ENCODE measurements at regions not wholly inside any gene's neighbourhood (a gene's known extent, or its start where the extent isn't known, plus 50 kb on each side); places are given as distances from the start of the nearest gene placed in this dataset.

DNA sequence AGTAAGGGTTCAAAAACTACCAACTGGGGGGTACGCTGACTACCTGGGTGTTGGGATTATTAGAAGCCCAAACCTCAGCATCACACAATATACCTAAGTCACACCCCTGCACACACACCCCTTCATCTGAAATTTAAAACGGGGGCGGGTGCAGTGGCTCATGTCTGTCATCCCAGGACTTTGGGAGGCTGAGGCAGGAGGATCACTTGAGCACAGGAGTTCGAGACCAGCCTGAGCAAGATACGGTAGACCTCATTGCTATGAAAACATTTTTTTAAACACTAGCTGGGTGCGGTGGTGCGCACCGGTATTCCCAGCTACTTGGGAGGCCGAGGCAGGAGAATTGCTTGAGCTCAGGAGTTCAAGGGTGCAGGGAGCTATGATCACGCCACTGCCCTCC, 331.0 kb downstream of the ASMT start:
- Histone ChIP-seq H3K9me3 (ENCODE audit: insufficient read depth, low read depth, low read length) (no peaks in the 10 kb centered on the region), H3K27me3 (ENCODE audit: insufficient read depth, low read length, poor library complexity, severe bottlenecking) (no peaks in the 10 kb centered on the region), H3K4me1 (ENCODE audit: insufficient read depth, low read length, poor library complexity, severe bottlenecking) (no peaks in the 10 kb centered on the region), H3K9ac (ENCODE audit: low read depth, low read length, poor library complexity, severe bottlenecking) (no peak overlapping the region), H3K36me3 (ENCODE audit: insufficient read depth, low read length) (no peaks in the 10 kb centered on the region), H4K20me1 (ENCODE audit: insufficient read depth, low read length, poor library complexity, severe bottlenecking) (no peaks in the 10 kb centered on the region), H3K4me3 (ENCODE audit: low read length, poor library complexity, severe bottlenecking) (no peak overlapping the region), H3K79me2 (ENCODE audit: insufficient read depth, low read length) (no peaks in the 10 kb centered on the region), H3K4me2 (ENCODE audit: low read depth, low read length, poor library complexity, severe bottlenecking) (no peak overlapping the region), H2AFZ (ENCODE audit: low read length) (no peak overlapping the region), H3K9me2 (replicated peaks; ENCODE audit: low read depth, low read length) (no peaks in the 10 kb centered on the region), H3F3A (ENCODE audit: low read depth) (no peaks in the 10 kb centered on the region)
- TF ChIP-seq, protein P1, sequence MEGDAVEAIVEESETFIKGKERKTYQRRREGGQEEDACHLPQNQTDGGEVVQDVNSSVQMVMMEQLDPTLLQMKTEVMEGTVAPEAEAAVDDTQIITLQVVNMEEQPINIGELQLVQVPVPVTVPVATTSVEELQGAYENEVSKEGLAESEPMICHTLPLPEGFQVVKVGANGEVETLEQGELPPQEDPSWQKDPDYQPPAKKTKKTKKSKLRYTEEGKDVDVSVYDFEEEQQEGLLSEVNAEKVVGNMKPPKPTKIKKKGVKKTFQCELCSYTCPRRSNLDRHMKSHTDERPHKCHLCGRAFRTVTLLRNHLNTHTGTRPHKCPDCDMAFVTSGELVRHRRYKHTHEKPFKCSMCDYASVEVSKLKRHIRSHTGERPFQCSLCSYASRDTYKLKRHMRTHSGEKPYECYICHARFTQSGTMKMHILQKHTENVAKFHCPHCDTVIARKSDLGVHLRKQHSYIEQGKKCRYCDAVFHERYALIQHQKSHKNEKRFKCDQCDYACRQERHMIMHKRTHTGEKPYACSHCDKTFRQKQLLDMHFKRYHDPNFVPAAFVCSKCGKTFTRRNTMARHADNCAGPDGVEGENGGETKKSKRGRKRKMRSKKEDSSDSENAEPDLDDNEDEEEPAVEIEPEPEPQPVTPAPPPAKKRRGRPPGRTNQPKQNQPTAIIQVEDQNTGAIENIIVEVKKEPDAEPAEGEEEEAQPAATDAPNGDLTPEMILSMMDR (conservative IDR thresholded peaks at IDR 0.05; ENCODE audit: low read length): no peak
- no peak for TF ChIP-seq EZH2phosphoT487 (IDR thresholded peaks at IDR 0.05; ENCODE audit: borderline replicate concordance)

DNA sequence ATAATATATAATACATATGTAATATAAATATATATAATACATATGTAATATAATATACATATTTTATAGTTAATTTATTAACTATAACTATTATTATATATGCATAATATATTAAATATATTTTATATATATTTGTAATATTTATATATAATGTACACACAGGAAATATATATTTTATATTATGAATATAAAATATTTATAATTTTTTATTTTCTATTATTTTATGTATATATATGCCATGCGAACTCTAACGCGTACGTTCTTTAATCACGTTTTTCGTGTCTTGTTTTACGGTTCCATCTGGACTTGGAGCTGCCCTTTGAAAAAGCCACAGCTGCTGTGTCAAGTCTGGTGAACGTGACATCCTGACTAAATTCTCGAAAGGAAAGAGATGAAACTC, 332.1 kb downstream of the ASMT start:
- H3K4me2 ChIP-seq (ENCODE audit: low read depth, low read length, poor library complexity, severe bottlenecking): no peak overlapping the region
- H3K9me3 ChIP-seq (ENCODE audit: insufficient read depth, low read depth, low read length): no peaks in the 10 kb centered on the region
- H3K27me3 ChIP-seq (ENCODE audit: insufficient read depth, low read length, poor library complexity, severe bottlenecking): no peaks in the 10 kb centered on the region
- no peaks in the 10 kb centered on the region for H3K4me1 ChIP-seq (ENCODE audit: insufficient read depth, low read length, poor library complexity, severe bottlenecking)
- no peak for TF ChIP-seq EZH2phosphoT487 (IDR thresholded peaks at IDR 0.05; ENCODE audit: borderline replicate concordance)
- TF ChIP-seq, protein P1 (conservative IDR thresholded peaks at IDR 0.05; ENCODE audit: low read length): no peak
- no peak overlapping the region for H3K4me3 ChIP-seq (ENCODE audit: low read length, poor library complexity, severe bottlenecking)
- no peaks in the 10 kb centered on the region for H3K36me3 ChIP-seq (ENCODE audit: insufficient read depth, low read length)
- H2AFZ ChIP-seq (ENCODE audit: low read length): no peak overlapping the region
- H3K9ac ChIP-seq (ENCODE audit: low read depth, low read length, poor library complexity, severe bottlenecking): no peak overlapping the region
- no peaks in the 10 kb centered on the region for H3F3A ChIP-seq (ENCODE audit: low read depth)
- no peaks in the 10 kb centered on the region for H3K9me2 ChIP-seq (replicated peaks; ENCODE audit: low read depth, low read length)
- H4K20me1 ChIP-seq (ENCODE audit: insufficient read depth, low read length, poor library complexity, severe bottlenecking): no peaks in the 10 kb centered on the region
- H3K79me2 ChIP-seq (ENCODE audit: insufficient read depth, low read length): no peaks in the 10 kb centered on the region

Measured in Loucy (cell line).